HEK293 (cell line): ENCODE measurements at regions not wholly inside any gene's neighbourhood (a gene's known extent, or its start where the extent isn't known, plus 50 kb on each side); places are given as distances from the start of the nearest gene placed in this dataset.

ENCODE experiments used
- CTCF ChIA-PET: fragments of 350-600 bp; formaldehyde crosslinking; extraction: SDS; loops from one replicate; lab custom pipeline; 2021; ENCODE audit warnings: antibody characterized with exemption; lab: Yijun Ruan, JAX
- POLR2A ChIA-PET: fragments of 300-600 bp; formaldehyde crosslinking; extraction: SDS; loops from one replicate; lab custom pipeline; 2020; ENCODE audit warnings: antibody characterized with exemption, inconsistent platforms; lab: Yijun Ruan, JAX
- H3K27ac ChIP-seq: fragments of 200-500 bp; sonication (Bioruptor generic); 2 replicates; pipeline ENCODE4 v1.5.1; 2014; ENCODE audit warnings: low read depth, low read length, control low read depth, inconsistent platforms; ENCODE audit errors: extremely low read depth
- H3K36me3 ChIP-seq, 2 experiments: fragments of 200-500 bp in 1 of 2; sonication (Bioruptor generic) in 1 of 2; 1 replicate in 1 of 2; 2 replicates in 1 of 2; pipeline ENCODE4 v1.5.1; 2014 to 2017; ENCODE audit warnings: inconsistent platforms in 2 of 2, low read length in 2 of 2; ENCODE audit not compliant: control insufficient read depth in 2 of 2, insufficient read depth in 1 of 2
- H3K4me1 ChIP-seq: fragments of 200-500 bp; sonication (Bioruptor generic); 2 replicates; pipeline ENCODE4 v1.5.1; 2014; ENCODE audit warnings: mild to moderate bottlenecking, low read length, inconsistent platforms; ENCODE audit not compliant: control insufficient read depth, insufficient read depth
- H3K4me3 ChIP-seq: 2 replicates; pipeline ENCODE4 v1.5.1; 2011; ENCODE audit warnings: low read depth, mild to moderate bottlenecking, control low read depth, low read length, moderate library complexity
- H3K9me3 ChIP-seq: fragments of 200-500 bp; sonication (Bioruptor generic); 2 replicates; pipeline ENCODE4 v1.5.1; 2014; ENCODE audit warnings: low read depth, low read length, inconsistent platforms; ENCODE audit not compliant: control insufficient read depth, insufficient read depth
- BCL11A ChIP-seq: fragments of 450-650 bp; formaldehyde crosslinking; IDR thresholded peaks from 2 replicates; pipeline ENCODE4 v1.5.1; 2016; ENCODE audit warnings: low read depth, missing biosample characterization, missing genetic modification characterization
- GLIS2 ChIP-seq: fragments of 450-650 bp; formaldehyde crosslinking; IDR thresholded peaks from 2 replicates; pipeline ENCODE4 v1.5.1; 2016; ENCODE audit warnings: missing biosample characterization, missing genetic modification characterization
- INSM2 ChIP-seq: fragments of 450-650 bp; formaldehyde crosslinking; IDR thresholded peaks from 2 replicates; pipeline ENCODE4 v1.5.1; 2016; ENCODE audit warnings: missing biosample characterization, missing genetic modification characterization
- KLF17 ChIP-seq: fragments of 450-650 bp; formaldehyde crosslinking; IDR thresholded peaks from 2 replicates; pipeline ENCODE4 v1.5.1; 2016; ENCODE audit warnings: missing biosample characterization, missing genetic modification characterization
- OSR2 ChIP-seq: fragments of 450-650 bp; formaldehyde crosslinking; IDR thresholded peaks from 2 replicates; pipeline ENCODE4 v1.5.1; 2016; ENCODE audit warnings: missing biosample characterization, missing genetic modification characterization
- OVOL3 ChIP-seq: fragments of 450-650 bp; formaldehyde crosslinking; IDR thresholded peaks from 2 replicates; pipeline ENCODE4 v1.5.1; 2016; ENCODE audit warnings: missing biosample characterization, missing genetic modification characterization
- PATZ1 ChIP-seq: fragments of 450-650 bp; formaldehyde crosslinking; IDR thresholded peaks from 2 replicates; pipeline ENCODE4 v1.5.1; 2016; ENCODE audit warnings: missing biosample characterization, missing genetic modification characterization
- PRDM2 ChIP-seq: fragments of 450-650 bp; formaldehyde crosslinking; IDR thresholded peaks from 2 replicates; pipeline ENCODE4 v1.5.1; 2016; ENCODE audit warnings: missing biosample characterization, missing genetic modification characterization, borderline replicate concordance
- SP3 ChIP-seq: fragments of 450-650 bp; formaldehyde crosslinking; IDR thresholded peaks from 2 replicates; pipeline ENCODE4 v1.5.1; 2016; ENCODE audit warnings: missing biosample characterization, missing genetic modification characterization
- ZBTB17 ChIP-seq: fragments of 450-650 bp; formaldehyde crosslinking; IDR thresholded peaks from 2 replicates; pipeline ENCODE4 v1.5.1; 2016; ENCODE audit warnings: missing biosample characterization, missing genetic modification characterization
- ZNF114 ChIP-seq: fragments of 450-650 bp; formaldehyde crosslinking; IDR thresholded peaks from 2 replicates; pipeline ENCODE4 v1.5.0; 2017; ENCODE audit warnings: missing biosample characterization, missing genetic modification characterization
- ZNF132 ChIP-seq: fragments of 450-650 bp; formaldehyde crosslinking; IDR thresholded peaks from 2 replicates; pipeline ENCODE4 v1.5.1; 2017; ENCODE audit warnings: missing biosample characterization, missing genetic modification characterization, borderline replicate concordance
- ZNF138 ChIP-seq: fragments of 450-650 bp; formaldehyde crosslinking; IDR thresholded peaks from 2 replicates; pipeline ENCODE4 v1.5.1; 2016; ENCODE audit warnings: missing biosample characterization, missing genetic modification characterization, borderline replicate concordance
- ZNF140 ChIP-seq: fragments of 450-650 bp; formaldehyde crosslinking; IDR thresholded peaks from 2 replicates; pipeline ENCODE4 v1.5.1; 2016; ENCODE audit warnings: missing biosample characterization, missing genetic modification characterization
- ZNF169 ChIP-seq: fragments of 450-650 bp; formaldehyde crosslinking; IDR thresholded peaks from 2 replicates; pipeline ENCODE4 v1.5.1; 2016; ENCODE audit warnings: missing biosample characterization, missing genetic modification characterization
- ZNF174 ChIP-seq: fragments of 450-650 bp; formaldehyde crosslinking; IDR thresholded peaks from 2 replicates; pipeline ENCODE4 v1.5.0; 2017; ENCODE audit warnings: missing biosample characterization, mild to moderate bottlenecking, missing genetic modification characterization
- ZNF302 ChIP-seq: fragments of 450-650 bp; formaldehyde crosslinking; IDR thresholded peaks from 2 replicates; pipeline ENCODE4 v1.5.1; 2016; ENCODE audit warnings: missing biosample characterization, missing genetic modification characterization, low read depth
- ZNF341 ChIP-seq: fragments of 450-650 bp; formaldehyde crosslinking; IDR thresholded peaks from 2 replicates; pipeline ENCODE4; 2016; ENCODE audit warnings: low read depth, missing biosample characterization, missing genetic modification characterization
- ZNF366 ChIP-seq: fragments of 450-650 bp; formaldehyde crosslinking; conservative IDR thresholded peaks from 2 replicates; pipeline ENCODE4 v1.5.1; 2016; ENCODE audit warnings: missing biosample characterization, missing genetic modification characterization
- ZNF501 ChIP-seq: fragments of 450-650 bp; formaldehyde crosslinking; IDR thresholded peaks from 2 replicates; pipeline ENCODE4 v1.5.1; 2016; ENCODE audit warnings: missing biosample characterization, missing genetic modification characterization
- ZNF560 ChIP-seq: fragments of 450-650 bp; formaldehyde crosslinking; IDR thresholded peaks from 2 replicates; pipeline ENCODE4 v1.5.1; 2017; ENCODE audit warnings: missing biosample characterization, missing genetic modification characterization, borderline replicate concordance
- ZNF658 ChIP-seq: fragments of 450-650 bp; formaldehyde crosslinking; IDR thresholded peaks from 2 replicates; pipeline ENCODE4; 2016; ENCODE audit warnings: missing biosample characterization, missing genetic modification characterization
- ZNF670 ChIP-seq: fragments of 450-650 bp; formaldehyde crosslinking; IDR thresholded peaks from 2 replicates; pipeline ENCODE4 v1.5.1; 2016; ENCODE audit warnings: missing biosample characterization, missing genetic modification characterization, low read depth
- ZNF785 ChIP-seq: fragments of 450-650 bp; formaldehyde crosslinking; IDR thresholded peaks from 2 replicates; pipeline ENCODE4 v1.5.1; 2016; ENCODE audit warnings: missing biosample characterization, missing genetic modification characterization
- ZSCAN23 ChIP-seq: fragments of 450-650 bp; formaldehyde crosslinking; IDR thresholded peaks from 2 replicates; pipeline ENCODE4 v1.5.1; 2016; ENCODE audit warnings: missing biosample characterization, missing genetic modification characterization
- TF ChIP-seq, protein P1 (sequence below): fragments of 450-650 bp; IDR thresholded peaks from 2 replicates; pipeline ENCODE4 v1.5.1; 2018; ENCODE audit warnings: missing biosample characterization, mild to moderate bottlenecking, missing genetic modification characterization

DNA sequence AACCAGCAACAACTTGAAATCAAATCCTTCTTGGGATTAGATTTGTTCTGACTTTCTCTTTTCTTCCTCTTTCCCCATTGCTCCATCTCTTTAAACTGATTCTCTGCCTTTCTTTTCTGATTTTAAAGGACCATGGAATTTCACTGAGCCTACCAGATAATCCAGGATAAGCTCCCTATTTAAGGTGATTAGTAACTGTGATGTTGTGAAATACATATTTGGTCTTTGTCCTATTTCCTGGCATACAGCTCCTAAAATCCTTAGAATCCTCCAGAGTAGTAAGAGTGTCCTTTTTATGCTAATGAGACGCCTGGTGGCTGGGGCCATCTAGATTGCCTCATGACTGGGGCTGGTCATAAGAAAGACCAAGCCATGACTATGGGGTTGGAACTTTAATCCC is 236.9 kb downstream of the USP25 start:
- Histone ChIP-seq H3K4me3 (no peak overlapping the region), H3K36me3 (no peaks in the 10 kb centered on the region), H3K4me1 (no peaks in the 10 kb centered on the region), H3K9me3 (no peaks in the 10 kb centered on the region), H3K27ac (no peak overlapping the region)
- ChIA-PET POLR2A (interaction anchor here (0.5 kb wide), 1 partner anchor 1268 kb away, joined by 3 read pairs; no protein-coding TSS in a partner anchor), CTCF (no interaction called here)
- TF ChIP-seq ZNF174 (tag by site-specific recombination) (no peak), OSR2 (no peak), ZNF114 (tag by site-specific recombination) (no peak), ZNF169 (tag by site-specific recombination) (no peak), INSM2 (tag by site-specific recombination) (no peak), KLF17 (no peak), ZNF560 (tag by site-specific recombination) (no peak), ZBTB17 (tag by site-specific recombination) (no peak), ZNF341 (tag by site-specific recombination) (no peak), ZNF138 (no peak), SP3 (no peak), ZNF302 (tag by site-specific recombination) (no peak), OVOL3 (no peak), ZNF132 (tag by site-specific recombination) (no peak), ZSCAN23 (tag by site-specific recombination) (no peak), GLIS2 (tag by site-specific recombination) (no peak), ZNF658 (tag by site-specific recombination) (no peak), BCL11A (no peak), ZNF785 (tag by site-specific recombination) (no peak)
- TF ChIP-seq, protein P1, sequence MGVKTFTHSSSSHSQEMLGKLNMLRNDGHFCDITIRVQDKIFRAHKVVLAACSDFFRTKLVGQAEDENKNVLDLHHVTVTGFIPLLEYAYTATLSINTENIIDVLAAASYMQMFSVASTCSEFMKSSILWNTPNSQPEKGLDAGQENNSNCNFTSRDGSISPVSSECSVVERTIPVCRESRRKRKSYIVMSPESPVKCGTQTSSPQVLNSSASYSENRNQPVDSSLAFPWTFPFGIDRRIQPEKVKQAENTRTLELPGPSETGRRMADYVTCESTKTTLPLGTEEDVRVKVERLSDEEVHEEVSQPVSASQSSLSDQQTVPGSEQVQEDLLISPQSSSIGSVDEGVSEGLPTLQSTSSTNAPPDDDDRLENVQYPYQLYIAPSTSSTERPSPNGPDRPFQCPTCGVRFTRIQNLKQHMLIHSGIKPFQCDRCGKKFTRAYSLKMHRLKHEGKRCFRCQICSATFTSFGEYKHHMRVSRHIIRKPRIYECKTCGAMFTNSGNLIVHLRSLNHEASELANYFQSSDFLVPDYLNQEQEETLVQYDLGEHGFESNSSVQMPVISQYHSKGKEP (tag by site-specific recombination) = no peak

GRCh38 chr21:15967661-15968060 is 237.9 kb downstream of the USP25 start:
- POLR2A ChIA-PET = interaction anchor here (0.6 to 0.7 kb wide), 2 partner anchors 10 to 603 kb away, joined by 3 to 5 read pairs; no protein-coding TSS in a partner anchor
- Histone ChIP-seq H3K4me3 (no peak overlapping the region), H3K36me3 (no peaks in the 10 kb centered on the region), H3K27ac (no peak overlapping the region), H3K9me3 (no peaks in the 10 kb centered on the region), H3K4me1 (no peaks in the 10 kb centered on the region)
- CTCF ChIA-PET = no interaction called here
- TF ChIP-seq ZNF501 (tag by site-specific recombination) (no peak), ZNF140 (no peak), PATZ1 (tag by site-specific recombination) (no peak), ZNF670 (tag by site-specific recombination) (no peak), PRDM2 (tag by site-specific recombination) (no peak), ZNF366 (tag by site-specific recombination) (no peak)
